ENCODE measurements at regions not wholly inside any gene's neighbourhood (a gene's known extent, or its start where the extent isn't known, plus 50 kb on each side); places are given as distances from the start of the nearest gene placed in this dataset.
A peak's percentile ranks its signal among the peaks of the same experiment; 100 is the strongest.

DNA sequence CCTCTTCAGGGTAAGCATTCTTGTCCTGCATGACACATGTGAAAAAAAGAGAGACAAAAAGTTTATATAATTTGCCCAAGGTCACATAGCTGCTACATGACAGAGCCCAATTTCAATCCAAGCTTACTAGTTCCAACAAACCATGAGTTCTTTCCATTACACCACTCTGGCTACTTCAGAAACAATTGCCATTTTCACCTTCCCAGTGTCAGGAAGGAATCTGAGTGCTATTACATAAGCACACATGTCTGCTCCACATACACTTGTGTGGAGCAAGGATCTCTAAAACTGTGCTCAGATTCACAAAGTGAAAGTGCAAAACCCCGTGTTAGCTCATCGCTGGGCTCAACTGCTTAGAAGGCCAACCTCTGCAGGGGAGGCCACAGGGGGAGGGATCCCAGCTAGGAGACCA, 356.2 kb upstream of the NFE2L3 start:
- 41 to 42% methylated on average over 2 of the region's 2 CpGs for WGBS, 2 donors
- no peak overlapping the region for H3K27ac ChIP-seq
- no peak for TF ChIP-seq POLR2A (IDR thresholded peaks at IDR 0.05)
- TF ChIP-seq EP300 (IDR thresholded peaks at IDR 0.05) = peak in 1 of 2 donors; percentile 49

DNA sequence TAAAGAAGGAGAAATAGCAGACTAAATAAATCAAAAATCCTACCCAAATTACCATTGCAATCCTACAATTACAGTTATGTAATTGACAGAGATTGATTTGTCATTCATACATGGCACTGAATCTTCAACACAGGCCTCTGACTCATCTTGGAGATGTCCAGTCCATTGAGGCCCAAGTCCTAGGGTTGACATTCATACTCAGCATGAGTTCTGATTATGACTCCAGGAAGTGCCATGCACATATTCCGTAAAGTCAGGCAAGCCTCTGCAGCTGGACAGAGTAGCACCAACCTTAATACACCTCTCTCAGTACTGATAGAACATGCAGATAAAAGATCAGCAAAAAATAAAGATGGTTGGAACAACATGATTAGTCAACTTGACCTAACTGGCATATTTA, 353.7 kb upstream of the NFE2L3 start:
- 100% methylated on average over 1 of the region's 1 CpG for WGBS, 2 donors
- Histone ChIP-seq H3K4me1 (peaks cover 0 to 8% (median 0%) of the 10 kb centered on the region in 4 donors), H3K9me3 (no peaks in the 10 kb centered on the region), H3K27ac (no peak overlapping the region), H3K4me3 (no peak overlapping the region), H3K27me3 (no peaks in the 10 kb centered on the region), H3K36me3 (no peaks in the 10 kb centered on the region)
- TF ChIP-seq EP300 (IDR thresholded peaks at IDR 0.05) (no peak), POLR2A (IDR thresholded peaks at IDR 0.05) (no peak)
- TF ChIP-seq, protein P1, sequence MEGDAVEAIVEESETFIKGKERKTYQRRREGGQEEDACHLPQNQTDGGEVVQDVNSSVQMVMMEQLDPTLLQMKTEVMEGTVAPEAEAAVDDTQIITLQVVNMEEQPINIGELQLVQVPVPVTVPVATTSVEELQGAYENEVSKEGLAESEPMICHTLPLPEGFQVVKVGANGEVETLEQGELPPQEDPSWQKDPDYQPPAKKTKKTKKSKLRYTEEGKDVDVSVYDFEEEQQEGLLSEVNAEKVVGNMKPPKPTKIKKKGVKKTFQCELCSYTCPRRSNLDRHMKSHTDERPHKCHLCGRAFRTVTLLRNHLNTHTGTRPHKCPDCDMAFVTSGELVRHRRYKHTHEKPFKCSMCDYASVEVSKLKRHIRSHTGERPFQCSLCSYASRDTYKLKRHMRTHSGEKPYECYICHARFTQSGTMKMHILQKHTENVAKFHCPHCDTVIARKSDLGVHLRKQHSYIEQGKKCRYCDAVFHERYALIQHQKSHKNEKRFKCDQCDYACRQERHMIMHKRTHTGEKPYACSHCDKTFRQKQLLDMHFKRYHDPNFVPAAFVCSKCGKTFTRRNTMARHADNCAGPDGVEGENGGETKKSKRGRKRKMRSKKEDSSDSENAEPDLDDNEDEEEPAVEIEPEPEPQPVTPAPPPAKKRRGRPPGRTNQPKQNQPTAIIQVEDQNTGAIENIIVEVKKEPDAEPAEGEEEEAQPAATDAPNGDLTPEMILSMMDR (IDR thresholded peaks at IDR 0.05) = no peak
- no peak for DNase-seq (ENCODE audit: low spot score in 2 of 2)

More for the DNA sequence above, 356.2 kb upstream of the NFE2L3 start:
- Histone ChIP-seq H3K4me1 (peaks cover 0 to 8% (median 0%) of the 10 kb centered on the region in 4 donors), H3K36me3 (no peaks in the 10 kb centered on the region), H3K9me3 (no peaks in the 10 kb centered on the region), H3K4me3 (no peak overlapping the region), H3K27me3 (no peaks in the 10 kb centered on the region)
- no peak for DNase-seq (ENCODE audit: low spot score in 2 of 2)

DNA sequence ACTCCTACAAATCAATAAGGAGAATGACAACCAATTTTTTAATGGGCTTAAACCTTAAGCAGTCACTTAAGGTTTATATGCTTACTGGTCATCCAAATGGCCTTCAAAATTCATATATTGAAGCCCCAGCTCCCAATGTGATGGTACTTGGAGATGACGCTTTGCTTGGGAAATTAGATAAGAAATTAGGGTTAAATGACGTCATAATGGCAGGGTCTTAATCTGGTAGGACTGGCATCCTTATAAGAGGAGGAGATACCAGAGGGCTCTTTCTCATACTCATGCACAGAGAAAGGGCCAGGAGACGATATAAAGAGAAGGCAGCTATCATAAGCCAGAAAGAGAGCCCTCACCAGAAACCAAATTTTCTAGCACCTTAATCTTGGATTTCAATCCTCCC, 350.8 kb upstream of the NFE2L3 start:
- TF ChIP-seq POLR2A (IDR thresholded peaks at IDR 0.05) (no peak), EP300 (IDR thresholded peaks at IDR 0.05) (no peak)
- TF ChIP-seq, protein P1 (IDR thresholded peaks at IDR 0.05) = no peak
- Histone ChIP-seq H3K27ac (no peak overlapping the region), H3K4me3 (no peak overlapping the region), H3K36me3 (no peaks in the 10 kb centered on the region), H3K4me1 (no peaks in the 10 kb centered on the region), H3K9me3 (no peaks in the 10 kb centered on the region), H3K27me3 (no peaks in the 10 kb centered on the region)
- 95 to 97% methylated on average over 3 of the region's 3 CpGs for WGBS, 2 donors
- no peak for DNase-seq (ENCODE audit: low spot score in 2 of 2)

DNA sequence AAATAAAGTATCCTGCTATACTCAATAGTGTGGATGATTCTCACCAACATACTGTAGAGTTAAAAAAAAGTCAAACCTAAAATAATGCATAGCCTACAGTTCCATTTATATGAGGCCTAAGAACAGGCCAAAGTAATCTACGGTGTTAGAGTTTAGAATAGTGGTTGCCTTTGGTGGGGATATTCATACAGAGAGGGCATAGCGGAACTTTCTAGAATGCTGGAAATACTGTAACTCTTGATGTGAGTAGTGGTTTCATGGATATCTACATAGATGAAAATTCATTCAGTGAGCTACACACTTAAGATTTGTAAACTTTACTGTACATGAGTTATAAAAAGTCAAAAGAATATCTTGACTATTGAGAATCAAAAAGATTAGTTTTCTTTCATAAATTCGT, 349.9 kb upstream of the NFE2L3 start:
- Histone ChIP-seq H3K36me3 (no peaks in the 10 kb centered on the region), H3K9me3 (no peaks in the 10 kb centered on the region), H3K27me3 (no peaks in the 10 kb centered on the region), H3K4me1 (no peaks in the 10 kb centered on the region), H3K4me3 (no peak overlapping the region), H3K27ac (no peak overlapping the region)
- no peak for TF ChIP-seq EP300 (IDR thresholded peaks at IDR 0.05)
- no peak for TF ChIP-seq POLR2A (IDR thresholded peaks at IDR 0.05)
- TF ChIP-seq, protein P1 (IDR thresholded peaks at IDR 0.05) = no peak
- DNase-seq (ENCODE audit: low spot score in 2 of 2) = no peak
- 77% methylated on average over 3 of the region's 3 CpGs for WGBS, 2 donors

DNA sequence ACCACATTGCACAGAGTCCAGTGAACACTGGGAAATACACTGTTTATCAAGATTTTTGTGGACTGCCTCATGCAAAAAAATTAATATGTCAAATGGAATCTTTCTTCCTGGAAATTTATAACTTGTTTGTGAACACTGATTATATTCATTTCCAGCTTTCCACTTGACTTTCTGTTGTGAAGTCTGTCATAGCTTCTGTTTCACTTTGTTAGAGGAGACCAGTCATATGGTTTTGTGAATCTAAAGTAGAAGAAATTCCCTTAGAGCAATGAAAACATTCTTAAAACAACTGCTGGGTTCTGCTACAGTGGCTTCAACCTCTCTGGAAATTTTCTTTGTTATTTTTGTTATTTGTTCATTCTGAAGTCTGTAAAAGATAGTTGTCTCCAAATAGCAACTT, 349.5 kb upstream of the NFE2L3 start:
- no peak overlapping the region for H3K27ac ChIP-seq
- no peaks in the 10 kb centered on the region for H3K9me3 ChIP-seq
- H3K36me3 ChIP-seq = no peaks in the 10 kb centered on the region
- no peak for DNase-seq (ENCODE audit: low spot score in 2 of 2)
- H3K4me1 ChIP-seq = no peaks in the 10 kb centered on the region
- no peaks in the 10 kb centered on the region for H3K27me3 ChIP-seq
- no peak overlapping the region for H3K4me3 ChIP-seq
- TF ChIP-seq EP300 (IDR thresholded peaks at IDR 0.05) (no peak), POLR2A (IDR thresholded peaks at IDR 0.05) (no peak)
- TF ChIP-seq, protein P1 (IDR thresholded peaks at IDR 0.05) = no peak
